GM18861 (cell line): ENCODE measurements at regions not wholly inside any gene's neighbourhood (a gene's known extent, or its start where the extent isn't known, plus 50 kb on each side); places are given as distances from the start of the nearest gene placed in this dataset.
"Not testable (repeated sequence)": the region's sequence is repeated elsewhere in the genome, so short reads cannot be mapped to it uniquely, and the experiment has no call there.

ENCODE experiments used
- ATAC-seq: cut with Tn5 transposase; IDR thresholded peaks from one replicate; pipeline ENCODE4 v1.9.1; 2021; ENCODE audit not compliant: unreplicated experiment

DNA sequence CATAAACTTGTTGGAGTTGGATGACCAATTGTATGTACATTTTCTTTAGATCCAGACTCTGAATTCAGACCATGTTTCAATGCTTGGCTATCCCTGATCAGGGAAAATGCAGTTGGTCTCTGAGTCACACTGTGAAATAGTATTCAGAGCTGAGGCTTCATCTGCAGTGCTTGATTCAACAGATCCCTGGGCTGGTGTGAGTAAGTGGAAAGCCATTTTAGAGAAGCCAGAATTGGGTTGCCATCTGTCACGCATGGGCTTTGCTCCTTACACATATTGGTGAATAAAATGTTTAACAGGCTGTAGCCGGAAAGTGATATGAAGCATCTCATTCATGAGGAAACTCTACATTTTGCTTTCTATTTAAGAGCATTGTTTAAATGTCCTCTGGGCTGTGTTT, 50.0 kb upstream of the ACYP2 start:
- ATAC-seq, result no peak

DNA sequence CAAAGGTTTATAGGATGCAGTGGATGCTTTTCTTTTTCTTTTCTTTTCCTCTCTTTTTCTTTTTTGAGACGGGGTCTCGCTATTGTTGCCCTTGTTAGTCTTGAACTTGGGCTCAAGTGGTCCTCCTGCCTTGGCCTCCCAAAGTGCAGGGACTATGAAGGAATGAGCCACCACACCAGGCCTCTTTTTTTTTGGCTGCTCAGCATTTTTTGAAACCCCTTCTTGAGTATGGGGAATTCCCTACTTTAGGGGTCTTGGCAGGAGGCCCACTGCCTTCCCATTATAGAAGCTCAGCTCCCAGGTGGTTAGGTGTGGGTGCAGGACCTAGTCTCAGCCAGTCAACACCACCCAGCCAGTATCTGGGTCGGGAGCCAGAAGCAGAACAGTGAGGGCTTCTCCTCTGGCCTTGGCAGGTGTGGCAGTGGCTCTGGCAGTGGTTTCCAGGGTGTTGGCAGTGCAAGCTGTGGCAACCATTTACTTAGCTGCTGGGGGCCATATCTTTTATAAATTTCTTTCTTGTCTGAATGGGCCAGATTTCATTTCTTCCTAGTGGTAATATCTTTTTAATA, 51.4 kb upstream of the ACYP2 start:
- no peak for ATAC-seq

DNA sequence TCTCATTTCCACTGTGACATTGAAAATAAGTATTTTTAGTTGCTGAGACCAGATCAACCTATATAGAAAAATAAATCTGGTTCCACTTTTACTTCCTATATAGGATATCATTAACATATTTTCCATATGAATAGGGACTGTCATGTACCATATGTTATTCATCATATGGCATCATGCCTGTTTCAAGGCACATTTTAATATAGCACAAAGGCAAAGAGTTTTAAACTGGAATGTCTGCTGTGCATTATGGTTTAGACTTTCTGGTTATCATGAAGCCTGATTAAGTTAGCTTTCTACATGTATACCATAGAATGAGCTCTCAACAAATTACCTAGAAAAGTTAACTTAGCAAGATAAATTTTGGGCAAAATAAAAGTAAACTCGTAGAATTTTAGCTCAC, 53.0 kb upstream of the ACYP2 start:
- ATAC-seq, result no peak

DNA sequence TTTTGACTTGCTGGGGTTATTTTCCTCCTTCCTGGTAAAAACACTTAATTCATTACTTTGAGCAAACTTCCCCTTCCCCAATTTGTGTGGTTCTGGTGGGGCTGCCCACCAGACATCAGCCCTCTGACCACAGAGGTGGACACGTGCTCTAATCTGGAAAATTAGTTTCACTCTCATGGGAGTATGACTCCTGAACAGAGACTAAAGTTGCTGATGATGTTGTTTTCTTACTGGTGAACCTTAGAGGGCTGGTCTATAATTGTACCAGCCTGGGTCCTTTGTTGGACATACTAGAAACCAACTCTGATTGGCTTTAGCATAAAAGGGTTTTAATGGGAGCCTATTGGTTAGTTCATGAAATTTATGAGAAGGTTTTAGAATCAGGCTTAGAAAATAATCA, 54.1 kb upstream of the ACYP2 start:
- no peak for ATAC-seq

DNA sequence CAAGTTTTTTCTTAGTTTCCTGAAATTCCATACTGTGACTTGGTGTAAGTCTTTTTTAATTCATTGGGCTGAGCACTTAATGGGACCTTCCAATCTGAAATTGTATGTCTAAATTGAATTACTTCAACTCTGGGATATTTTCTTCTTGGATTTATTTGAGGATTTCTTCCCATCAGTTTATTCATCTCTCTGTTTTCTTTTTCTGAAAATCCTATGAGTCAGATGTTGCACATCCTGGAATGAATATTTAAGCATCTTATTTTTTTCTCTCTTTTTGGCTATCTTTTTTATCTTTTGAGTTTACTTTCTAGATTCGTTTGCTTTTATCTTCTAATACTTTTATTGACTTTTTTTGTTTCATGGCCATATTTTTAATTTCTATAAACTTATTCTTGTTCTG, 55.4 kb upstream of the ACYP2 start:
- no peak for ATAC-seq

DNA sequence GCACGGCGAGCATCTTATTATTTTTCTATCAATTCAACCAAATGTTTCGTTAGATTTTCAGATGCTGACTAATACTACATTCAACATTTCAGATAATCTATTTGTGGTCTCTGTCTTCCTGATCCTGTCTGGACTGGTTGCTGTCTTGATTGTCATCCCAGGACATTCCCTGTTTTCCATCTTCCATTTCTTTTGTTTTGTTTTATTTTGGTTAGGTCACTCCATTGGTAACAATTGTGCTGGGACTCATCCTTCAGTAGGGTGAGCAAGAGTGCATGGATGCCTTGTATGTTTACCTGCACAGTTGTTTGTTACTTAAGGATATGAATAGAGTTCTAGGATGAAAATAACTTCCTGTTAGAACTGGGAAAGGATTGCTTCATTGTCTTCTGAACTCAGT, 55.9 kb upstream of the ACYP2 start:
- no peak for ATAC-seq

DNA sequence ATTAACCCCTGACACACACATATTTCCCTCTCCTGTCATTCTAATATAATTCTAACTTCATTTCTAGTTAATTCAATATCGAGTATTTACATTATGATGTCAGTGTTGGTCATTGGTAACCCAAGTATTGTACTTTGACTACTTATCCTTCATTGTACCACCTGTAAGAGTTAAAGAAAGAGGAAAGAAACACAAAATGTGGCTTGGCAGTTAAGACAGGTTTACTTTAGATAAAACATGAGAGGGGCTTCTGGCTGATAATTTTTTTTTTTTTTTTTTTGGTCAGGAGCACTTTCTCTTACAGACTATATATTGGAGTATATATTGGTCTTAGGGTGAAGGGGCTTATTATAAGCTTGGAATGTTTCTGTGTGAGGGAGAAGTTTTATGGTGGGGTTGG, 57.0 kb upstream of the ACYP2 start:
- ATAC-seq, result no peak

DNA sequence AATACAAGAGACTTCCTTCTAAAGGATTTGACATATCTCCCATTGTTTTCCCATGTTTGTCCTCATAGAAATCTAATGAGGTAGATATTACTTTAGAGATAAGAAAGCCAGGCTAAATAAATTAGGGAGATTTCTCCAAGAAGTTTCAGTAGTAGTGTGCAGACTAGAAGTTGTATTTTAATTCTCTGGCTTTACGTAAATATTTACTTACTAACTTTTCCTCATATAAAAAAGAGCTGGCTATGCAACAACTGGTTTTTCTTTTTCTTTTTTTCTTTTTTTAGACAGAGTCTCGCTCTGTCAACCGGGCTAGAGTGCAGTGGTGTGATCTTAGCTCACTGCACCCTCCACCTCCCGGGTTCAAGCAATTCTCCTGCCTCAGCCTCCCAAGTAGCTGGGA, 60.6 kb upstream of the ACYP2 start:
- ATAC-seq, result no peak

DNA sequence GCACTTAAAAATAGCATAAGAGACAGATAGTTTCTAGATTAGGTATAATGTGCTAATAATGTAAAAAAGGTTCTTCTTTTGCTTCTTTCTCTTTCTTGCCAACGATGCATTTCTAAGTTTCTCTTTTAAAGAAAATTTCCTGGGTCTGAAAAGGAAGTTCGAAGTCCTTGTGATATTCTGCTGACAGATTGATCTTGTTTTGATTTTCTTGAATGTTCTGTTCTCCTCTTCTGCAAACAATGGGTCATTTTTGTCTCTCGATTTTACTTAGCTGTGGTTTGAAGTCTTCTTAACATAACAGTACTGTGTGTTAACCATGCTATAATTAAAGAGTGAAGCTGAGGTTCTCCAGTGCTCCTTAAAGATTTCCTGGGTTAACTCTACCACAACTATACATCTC, 61.1 kb upstream of the ACYP2 start:
- ATAC-seq, result peak; percentile 54

DNA sequence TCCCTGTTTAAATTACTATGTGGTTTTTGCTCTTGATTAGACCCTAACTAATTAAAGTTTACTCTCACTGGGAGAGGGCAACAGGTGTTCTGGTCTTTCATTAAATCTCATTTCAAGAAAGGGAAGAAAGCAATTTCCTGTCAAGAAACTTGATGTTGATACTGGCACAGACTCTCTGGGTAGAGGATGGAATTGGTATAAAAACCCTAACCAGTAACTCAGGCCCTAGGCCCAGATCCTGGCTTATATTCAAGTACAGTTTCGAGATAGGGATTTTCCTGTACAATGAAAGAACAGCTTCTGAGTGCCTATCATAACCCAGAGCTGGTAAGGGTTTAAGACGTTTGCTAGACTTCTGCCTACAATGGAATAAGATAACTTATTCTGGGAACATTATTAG, 61.6 kb upstream of the ACYP2 start:
- peak; percentile 32 for ATAC-seq

DNA sequence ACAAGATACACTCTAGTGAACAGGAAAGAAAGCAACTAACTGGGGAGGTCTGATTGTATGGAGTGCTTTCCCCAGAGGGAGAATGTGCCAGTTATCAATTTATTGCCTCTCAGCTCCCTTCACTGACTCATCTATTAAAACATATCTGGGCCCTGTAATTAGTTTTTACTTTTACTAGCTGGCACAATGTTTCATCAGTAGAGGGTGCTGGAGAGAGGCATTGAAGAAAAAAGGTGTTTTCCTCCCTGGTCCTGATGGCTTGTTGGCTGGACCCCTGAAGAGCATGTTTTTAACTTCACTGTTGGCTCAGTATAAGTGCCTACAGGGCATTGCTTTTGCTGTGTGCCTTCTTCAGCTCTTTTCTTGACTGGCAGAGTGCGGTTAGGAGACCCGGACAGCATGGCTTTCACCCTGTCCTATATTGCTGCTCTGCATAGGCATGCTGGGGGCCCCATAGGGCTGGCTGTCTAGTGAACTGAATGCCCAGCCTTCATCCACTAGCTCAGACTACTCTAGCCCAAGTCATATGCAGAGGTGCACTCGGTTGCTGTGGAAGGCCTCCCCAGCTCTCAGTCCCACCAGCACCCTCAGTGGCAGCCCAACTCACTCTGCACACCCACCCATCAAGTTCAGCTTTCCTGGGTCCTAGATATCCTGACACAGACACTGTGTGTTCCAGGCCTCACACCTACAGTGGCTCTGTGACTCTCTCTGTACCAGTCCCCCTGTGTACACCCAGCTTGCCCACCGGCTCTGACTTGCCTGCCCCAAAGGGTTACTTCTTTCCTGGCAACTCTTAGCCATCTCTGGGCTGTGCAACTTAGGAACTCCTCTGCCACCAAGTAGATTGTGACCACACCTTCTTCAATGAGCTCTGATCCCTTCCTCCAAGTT, 62.3 kb upstream of the ACYP2 start:
- peak; percentile 35 for ATAC-seq

DNA sequence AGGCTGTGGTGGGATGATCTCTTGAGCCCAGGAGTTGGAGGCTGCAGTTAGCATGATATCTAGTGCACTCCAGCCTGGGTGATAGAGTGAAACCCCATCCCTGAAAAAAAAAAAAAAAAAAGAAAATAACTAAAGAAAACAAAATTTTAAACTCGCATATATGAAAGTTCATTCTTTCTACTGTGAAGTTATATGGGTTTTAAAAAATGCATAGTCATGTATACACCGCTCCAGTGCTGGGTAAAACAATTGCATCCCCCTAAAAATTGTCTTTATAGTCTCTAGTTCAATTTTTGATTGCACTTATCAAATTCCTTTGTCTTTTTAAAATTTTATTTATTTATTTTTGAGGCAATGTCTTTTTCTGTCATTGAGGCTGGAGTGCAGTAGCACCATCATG, 65.0 kb upstream of the ACYP2 start:
- no peak for ATAC-seq

DNA sequence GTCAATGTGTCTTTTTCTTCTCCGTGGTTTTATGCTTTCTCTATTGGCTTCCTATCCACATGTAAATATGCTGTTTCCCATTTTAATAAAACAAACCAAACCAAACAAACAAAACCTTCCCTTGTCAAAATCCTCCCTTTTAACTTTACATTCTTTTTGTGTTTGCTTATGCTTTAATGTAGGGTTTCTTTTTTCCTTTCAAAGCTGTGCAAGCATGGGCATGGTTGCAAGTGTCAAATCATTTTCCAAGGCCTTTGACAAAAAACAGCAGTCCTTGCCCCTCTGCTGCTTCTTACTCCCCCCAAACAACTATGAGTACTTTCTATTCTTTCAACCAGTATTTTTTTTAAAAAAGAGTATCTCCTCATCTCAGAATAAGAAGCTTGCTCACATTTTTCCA, 66.0 kb upstream of the ACYP2 start:
- no peak for ATAC-seq

DNA sequence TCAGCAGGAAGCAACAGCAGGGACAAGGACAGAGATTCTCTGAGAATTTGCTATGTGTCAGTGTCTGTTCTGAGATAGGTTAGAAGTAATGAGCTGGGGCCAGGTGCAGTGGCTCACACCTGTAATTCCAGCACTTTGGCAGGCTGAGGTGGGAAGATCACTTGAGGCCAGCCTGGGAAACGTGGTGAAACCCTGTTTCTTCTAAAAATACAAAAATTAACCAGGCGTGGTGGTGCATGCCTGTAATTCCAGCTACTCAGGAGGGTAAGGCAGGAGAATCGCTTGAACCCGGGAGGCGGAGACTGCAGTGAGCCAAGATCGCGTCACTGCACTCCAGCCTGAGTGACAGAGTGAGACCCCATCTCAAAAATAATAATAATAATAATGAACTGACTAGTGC, 66.5 kb upstream of the ACYP2 start:
- ATAC-seq, result not testable (repeated sequence)

DNA sequence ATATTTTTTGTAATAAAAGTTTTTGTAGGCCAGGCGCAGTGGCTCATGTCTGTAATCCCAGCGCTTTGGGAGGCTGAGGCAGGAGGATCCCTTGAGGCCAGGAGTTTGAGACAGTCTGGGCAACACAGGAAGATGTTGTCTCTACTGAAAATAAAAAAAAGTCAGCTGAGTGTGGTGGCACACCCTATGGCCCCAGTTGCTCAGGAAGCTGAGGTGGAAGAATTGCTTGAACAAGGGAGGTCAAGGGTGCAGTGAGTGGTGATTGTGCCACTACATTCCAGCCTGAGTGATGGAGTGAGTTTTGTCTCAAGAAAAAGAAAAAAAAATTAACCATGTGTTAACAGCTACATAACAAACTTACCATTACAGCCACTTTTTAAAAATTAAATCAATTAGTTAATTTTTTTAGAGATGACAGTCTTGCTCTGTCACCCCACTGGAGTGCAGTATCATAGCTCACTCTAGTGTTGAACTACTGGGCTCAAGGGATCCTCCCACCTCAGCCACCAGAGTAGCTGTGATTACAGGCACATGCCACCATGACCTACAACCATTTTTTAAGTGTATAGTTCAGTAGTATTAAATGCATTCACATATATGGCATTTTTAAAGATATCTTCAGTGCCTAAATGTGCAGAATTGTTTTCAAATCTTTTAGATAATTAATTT, 67.2 kb upstream of the ACYP2 start:
- ATAC-seq, result no peak

DNA sequence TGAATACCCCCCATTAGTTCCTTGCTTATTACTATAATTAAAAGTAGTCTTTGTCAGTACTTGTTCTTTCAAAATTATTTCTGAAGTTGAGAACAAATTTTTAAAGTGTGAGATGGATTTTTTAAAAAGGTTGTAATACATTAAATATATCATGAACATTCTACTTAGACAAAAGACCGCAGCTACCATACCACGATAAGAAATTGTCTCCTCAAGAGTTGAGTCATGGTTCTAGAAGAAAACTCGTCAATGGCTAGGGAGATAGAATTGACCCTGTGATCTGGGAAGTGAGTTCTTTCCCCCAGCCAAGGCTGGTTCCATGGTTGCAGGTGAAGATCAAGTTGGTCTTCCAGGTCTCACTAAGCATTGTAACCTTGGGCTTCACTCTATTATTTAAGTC, 67.8 kb upstream of the ACYP2 start:
- ATAC-seq, result no peak

DNA sequence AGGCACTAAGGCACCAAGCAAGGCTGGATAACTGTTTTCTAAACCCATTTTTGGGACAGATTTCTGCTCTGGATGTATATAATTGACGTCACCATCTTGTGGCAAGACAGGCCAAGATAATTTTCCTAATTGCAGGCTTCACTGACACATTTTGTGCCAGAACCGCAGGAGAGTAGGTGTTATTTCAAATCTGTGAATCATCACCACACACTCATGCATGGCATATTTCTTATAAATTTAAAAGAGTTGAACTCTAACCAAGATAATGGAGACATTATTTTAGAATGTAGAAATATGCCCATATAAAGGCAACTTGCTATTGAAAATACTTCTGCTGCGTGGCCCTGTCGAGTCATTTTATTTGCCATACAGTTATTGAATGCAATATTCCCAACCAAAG, 68.3 kb upstream of the ACYP2 start:
- ATAC-seq, result no peak

DNA sequence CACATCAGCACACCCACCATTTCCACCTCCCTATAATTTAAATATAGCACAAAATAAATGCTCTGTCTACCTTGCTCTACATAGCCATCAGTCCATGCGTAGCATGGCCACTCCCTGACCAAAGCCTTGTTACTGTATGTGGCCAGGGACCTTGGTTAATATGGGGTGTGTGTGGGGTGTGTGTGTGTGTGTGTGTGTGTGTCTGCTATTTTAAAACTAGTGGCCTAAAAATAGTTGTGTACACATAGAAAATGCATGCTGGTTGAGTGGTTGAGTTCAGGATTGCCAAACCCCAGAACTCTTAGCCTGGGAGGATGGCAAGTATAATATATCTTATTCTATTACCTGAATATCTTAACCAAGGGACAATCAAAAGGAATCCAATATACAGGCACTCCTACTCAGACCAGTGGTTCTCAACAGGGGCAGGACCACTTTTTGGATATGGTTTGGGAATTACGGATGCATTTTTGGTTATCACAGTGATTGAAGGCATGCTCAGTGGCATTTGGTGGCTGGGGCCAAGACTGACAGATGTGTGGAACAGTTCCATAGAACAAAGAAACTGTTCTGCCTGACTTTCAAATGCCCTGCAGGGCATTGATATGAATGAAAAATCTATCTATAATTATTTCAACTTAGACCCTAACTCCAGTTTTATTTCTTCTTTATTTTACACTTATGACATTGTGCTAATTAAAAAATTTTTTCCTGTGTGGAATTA, 72.3 kb upstream of the PSME4 start:
- no peak for ATAC-seq

DNA sequence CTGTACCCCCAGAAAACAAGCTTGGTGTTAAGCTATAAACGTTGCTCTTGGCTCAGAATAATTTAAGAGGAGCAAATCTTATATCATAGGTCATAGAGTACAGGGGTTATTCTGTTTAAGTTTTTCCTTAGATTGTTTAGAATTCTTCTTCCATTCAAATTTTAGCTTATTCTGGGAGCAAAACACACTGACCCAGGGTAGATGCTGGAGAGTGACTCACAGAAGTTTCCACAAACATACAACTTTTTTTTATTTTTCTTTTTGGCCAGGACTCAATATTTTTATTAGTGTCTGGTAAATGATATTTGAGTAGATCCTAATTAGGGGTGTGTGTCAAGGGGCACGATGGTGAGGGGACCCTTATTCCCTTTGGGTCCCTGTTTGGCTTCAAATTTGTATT, 71.5 kb upstream of the PSME4 start:
- ATAC-seq, result no peak

DNA sequence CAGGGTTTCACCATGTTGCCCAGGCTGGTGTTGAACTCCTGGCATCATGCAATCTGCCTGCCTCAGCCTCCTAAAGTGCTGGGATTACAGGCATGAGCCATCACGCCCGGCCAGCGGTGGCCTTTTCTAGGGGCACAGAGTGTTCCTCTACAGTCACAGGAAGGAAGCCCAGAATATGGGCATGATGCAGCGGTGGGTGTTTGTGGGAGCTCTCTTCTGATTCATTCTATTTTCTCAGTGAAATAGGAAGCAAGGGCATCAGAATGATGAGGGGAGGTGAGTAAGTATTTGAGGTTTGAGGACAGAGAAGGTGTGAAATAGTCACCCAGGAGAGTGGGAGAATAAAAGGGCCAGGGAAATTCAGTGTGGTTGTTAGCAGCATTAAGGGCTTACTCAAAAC, 70.3 kb upstream of the PSME4 start:
- no peak for ATAC-seq

DNA sequence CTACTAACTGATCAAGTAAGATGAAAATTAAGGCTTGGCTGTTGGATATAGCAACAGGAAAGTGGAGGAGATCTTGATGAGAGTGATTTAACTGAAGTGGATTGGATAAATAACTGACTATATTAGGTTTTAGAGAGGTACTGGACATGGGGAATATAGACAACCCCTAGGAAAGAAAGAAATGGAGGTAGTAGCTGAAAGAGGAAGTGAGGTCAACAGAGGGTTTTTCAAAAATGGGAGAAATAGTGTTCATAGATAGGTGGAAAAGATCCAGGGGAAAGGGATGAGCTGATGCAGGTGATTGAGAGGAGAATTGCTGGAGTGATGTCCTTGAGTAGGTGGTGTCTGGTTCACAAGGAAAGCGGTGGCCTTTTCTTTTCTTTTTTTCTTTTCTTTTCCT, 69.9 kb upstream of the PSME4 start:
- no peak for ATAC-seq

DNA sequence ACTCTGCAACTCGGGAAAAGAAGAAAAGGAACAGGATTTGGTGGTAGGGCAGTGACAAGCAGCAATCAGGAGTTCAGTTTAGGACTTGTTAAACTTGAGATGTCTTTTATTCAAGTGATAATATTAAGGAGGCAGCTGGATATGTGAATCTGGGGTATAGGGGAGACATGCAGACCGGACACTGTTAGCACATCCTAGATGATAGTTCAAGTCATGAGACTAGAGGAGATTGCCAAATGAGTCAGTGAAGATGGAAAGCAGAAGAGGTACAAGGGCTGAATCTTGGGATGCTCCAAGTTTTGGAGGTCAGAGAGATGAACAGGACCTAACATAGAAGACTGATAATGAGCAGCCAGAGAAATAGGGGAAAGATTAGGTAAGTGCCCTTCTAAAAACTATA, 69.5 kb upstream of the PSME4 start:
- ATAC-seq, result no peak
